HCT116 (cell line): ENCODE measurements at regions not wholly inside any gene's neighbourhood (a gene's known extent, or its start where the extent isn't known, plus 50 kb on each side); places are given as distances from the start of the nearest gene placed in this dataset.
"Not testable (repeated sequence)": the region's sequence is repeated elsewhere in the genome, so short reads cannot be mapped to it uniquely, and the experiment has no call there.

ENCODE experiments used
- ATAC-seq: fragments of 200-7000 bp; cut with Tn5 transposase; 2 replicates; pipeline ENCODE4 v1.9.1; 2020; ENCODE audit warnings: mild to moderate bottlenecking, moderate library complexity
- BruUV-seq: library from RNA; stranded (reverse); fragments of 400-500 nt; replicated peaks from 2 replicates; lab custom pipeline; 2021; lab: Mats Ljungman, UMichigan
- CTCF ChIA-PET: fragments of 300-600 bp; sonication (Branson Sonifier 250); formaldehyde crosslinking; loops from one replicate; lab custom pipeline; 2021; ENCODE audit warnings: antibody characterized with exemption; lab: Charles Lee
- POLR2A ChIA-PET: fragments of 300-600, 350-600 bp; sonication (Branson Sonifier 250); formaldehyde crosslinking; loops from one replicate; lab custom pipeline; 2021; ENCODE audit warnings: antibody characterized with exemption; lab: Charles Lee
- RAD21 ChIA-PET, 2 experiments: fragments of 300-600 bp; sonication (Branson Sonifier 250); formaldehyde crosslinking; loops; one replicate each; lab custom pipeline; 2023; ENCODE audit warnings: low total read pairs in 2 of 2; ENCODE audit not compliant: uncharacterized antibody in 2 of 2, unreplicated experiment in 2 of 2, low non-redundant PET in 1 of 2; lab: Charles Lee
- DNase-seq: peaks from one replicate; pipeline ENCODE4 v3.0.0-alpha.2; 2010; ENCODE audit warnings: low read depth, low spot score
- H2AFZ ChIP-seq: fragments of 200-600 bp; shearing (Covaris generic), sonication (generic); 2 replicates; pipeline ENCODE4 v1.6.1; 2017; ENCODE audit warnings: low read depth, mixed run types, mixed read lengths, antibody characterized with exemption, low read length; ENCODE audit not compliant: poor library complexity, severe bottlenecking
- H3K27ac ChIP-seq: 2 replicates; pipeline ENCODE4 v1.5.1; 2012; ENCODE audit warnings: low read depth, low read length
- H3K27me3 ChIP-seq: fragments of 200-600 bp; sonication (generic); 2 replicates; pipeline ENCODE4 v1.6.1; 2016; ENCODE audit warnings: mixed run types, low read length, mixed read lengths; ENCODE audit not compliant: insufficient read depth
- H3K36me3 ChIP-seq, 2 experiments: fragments of 200-500 bp in 1 of 2; fragments of 200-600 bp in 1 of 2; sonication (Bioruptor generic) in 1 of 2; sonication (generic) in 1 of 2; 2 replicates each; pipeline versions ENCODE4 v1.5.1 to v1.6.1; 2014 to 2016; ENCODE audit warnings: low read length in 2 of 2, inconsistent platforms in 1 of 2, mixed read lengths in 1 of 2, mixed run types in 1 of 2; ENCODE audit not compliant: insufficient read depth in 2 of 2, control insufficient read depth in 1 of 2
- H3K4me1 ChIP-seq, 2 experiments: fragments of 200-600 bp in 1 of 2; sonication (generic) in 1 of 2; 2 replicates each; pipeline versions ENCODE4 v1.5.1 to v1.6.1; 2012 to 2017; ENCODE audit warnings: low read length in 2 of 2, inconsistent platforms in 1 of 2, mild to moderate bottlenecking in 1 of 2, mixed read lengths in 1 of 2, mixed run types in 1 of 2, moderate library complexity in 1 of 2; ENCODE audit not compliant: insufficient read depth in 2 of 2, control insufficient read depth in 1 of 2
- H3K4me2 ChIP-seq: fragments of 200-600 bp; sonication (generic); 2 replicates; pipeline ENCODE4 v1.6.1; 2017; ENCODE audit warnings: mixed run types, low read length, mixed read lengths
- H3K4me3 ChIP-seq, 2 experiments: fragments of 200-600 bp in 1 of 2; sonication (generic) in 1 of 2; replicated peaks in 1 of 2; 2 replicates each; pipeline ENCODE4 v1.5.1; 2011 to 2016; ENCODE audit warnings: low read length in 2 of 2, control low read depth in 1 of 2, low read depth in 1 of 2, mild to moderate bottlenecking in 1 of 2, mixed read lengths in 1 of 2, mixed run types in 1 of 2
- H3K79me2 ChIP-seq: fragments of 200-600 bp; sonication (generic); 2 replicates; pipeline ENCODE4 v1.6.1; 2017; ENCODE audit warnings: mild to moderate bottlenecking, mixed run types, low read length, moderate library complexity, mixed read lengths; ENCODE audit not compliant: insufficient read depth
- H3K9ac ChIP-seq: fragments of 200-600 bp; sonication (generic); 2 replicates; pipeline ENCODE4 v1.6.1; 2016; ENCODE audit warnings: low read length, mixed read lengths
- H3K9me2 ChIP-seq: fragments of 200-600 bp; sonication (generic), shearing (Covaris generic); 2 replicates; pipeline ENCODE4 v1.6.1; 2017; ENCODE audit warnings: mixed run types, mild to moderate bottlenecking, moderate library complexity; ENCODE audit not compliant: insufficient read depth
- H3K9me3 ChIP-seq, 2 experiments: fragments of 200-500 bp in 1 of 2; fragments of 200-600 bp in 1 of 2; sonication (Bioruptor generic) in 1 of 2; sonication (generic) in 1 of 2; 2 replicates each; pipeline ENCODE4 v1.6.1; 2014 to 2017; ENCODE audit warnings: low read length in 2 of 2, mixed read lengths in 2 of 2, inconsistent platforms in 1 of 2, low read depth in 1 of 2, mild to moderate bottlenecking in 1 of 2, mixed run types in 1 of 2, moderate library complexity in 1 of 2; ENCODE audit not compliant: control insufficient read depth in 1 of 2, insufficient read depth in 1 of 2
- H4K20me1 ChIP-seq: fragments of 200-600 bp; sonication (generic), shearing (Covaris generic); 2 replicates; pipeline ENCODE4 v1.6.1; 2017; ENCODE audit warnings: mixed run types, mild to moderate bottlenecking, moderate library complexity; ENCODE audit not compliant: insufficient read depth
- CTCF ChIP-seq, 3 experiments: fragments of 200-600 bp in 1 of 3; sonication (generic) in 1 of 3; IDR thresholded peaks in 2 of 3; conservative IDR thresholded peaks in 1 of 3; 2 replicates each; pipeline ENCODE4 v1.5.1; 2012 to 2017; ENCODE audit warnings: low read depth in 2 of 3, low read length in 2 of 3, antibody characterized with exemption in 1 of 3, borderline replicate concordance in 1 of 3, control low read depth in 1 of 3, mild to moderate bottlenecking in 1 of 3, mixed read lengths in 1 of 3, mixed run types in 1 of 3, moderate library complexity in 1 of 3; ENCODE audit not compliant: insufficient read depth in 1 of 3
- intact Hi-C: fragments of 100-400 bp; cut with micrococcal nuclease; formaldehyde crosslinking; loops from 2 replicates; pipeline ENCODE4 v1.10.0; 2022

- H3K9me3 ChIP-seq, H3K4me1 ChIP-seq, intact Hi-C loops, POLR2A ChIA-PET, H3K9me2 ChIP-seq, H3K4me2 ChIP-seq, H3K79me2 ChIP-seq, DNase-seq, H3K4me3 ChIP-seq, H4K20me1 ChIP-seq, H3K9ac ChIP-seq, H3K36me3 ChIP-seq, RAD21 ChIA-PET, H3K27ac ChIP-seq, ATAC-seq, CTCF ChIA-PET, BruUV-seq, H3K27me3 ChIP-seq, H2AFZ ChIP-seq: not testable (repeated sequence)
- TF ChIP-seq CTCF (IDR thresholded peaks at IDR 0.05 in 2 of 3, conservative IDR thresholded peaks at IDR 0.05 in 1 of 3; ENCODE audit: borderline replicate concordance in 1 of 3, insufficient read depth in 1 of 3, low read depth in 2 of 3, low read length in 2 of 3) = peak in 2 of 3 experiments; percentile 19 to 43; a peak in 2 of 6 replicates
Measured at GRCh38 chr5:98030273-98030672, 743.2 kb upstream of the RGMB start.

GRCh38 chr5:98031036-98031435 is 742.4 kb upstream of the RGMB start:
- H3K9me2 ChIP-seq, CTCF ChIA-PET, H3K79me2 ChIP-seq, RAD21 ChIA-PET, BruUV-seq, H3K27ac ChIP-seq, H3K36me3 ChIP-seq, H4K20me1 ChIP-seq, H3K4me3 ChIP-seq, H3K9ac ChIP-seq, H2AFZ ChIP-seq, POLR2A ChIA-PET, DNase-seq, intact Hi-C loops, H3K27me3 ChIP-seq, ATAC-seq, H3K4me2 ChIP-seq, H3K4me1 ChIP-seq, H3K9me3 ChIP-seq: not testable (repeated sequence)
